H1 (cell line): ENCODE measurements at regions not wholly inside any gene's neighbourhood (a gene's known extent, or its start where the extent isn't known, plus 50 kb on each side); places are given as distances from the start of the nearest gene placed in this dataset.

ENCODE experiments used
- CHD7 ChIP-seq: fragments of 300-600 bp; sonication (generic); IDR thresholded peaks from 2 replicates; pipeline ENCODE4 v1.7.1; 2012; ENCODE audit warnings: low read length, moderate library complexity, mild to moderate bottlenecking, inconsistent platforms; ENCODE audit not compliant: insufficient replicate concordance
- EGR1 ChIP-seq: IDR thresholded peaks from 2 replicates; pipeline ENCODE4 v1.6.1; 2011; ENCODE audit warnings: low read depth, low read length, borderline replicate concordance
- KDM4A ChIP-seq: IDR thresholded peaks from one replicate; pipeline ENCODE4 v1.7.1; 2012; ENCODE audit warnings: low read depth, mild to moderate bottlenecking, moderate library complexity, low read length, inconsistent platforms; ENCODE audit not compliant: severe bottlenecking
- RXRA ChIP-seq: IDR thresholded peaks from 2 replicates; pipeline ENCODE4 v1.6.1; 2011; ENCODE audit warnings: low read depth, mild to moderate bottlenecking, low read length, moderate library complexity; ENCODE audit not compliant: insufficient read depth

- TF ChIP-seq CHD7 (no peak), RXRA (no peak), KDM4A (no peak), EGR1 (no peak)
Observed at GRCh38 chr3:83074485-83074884, 1313.0 kb upstream of the GBE1 start (continued).
